Sigmoid colon (tissue), 3 donors: ENCODE measurements at regions not wholly inside any gene's neighbourhood (a gene's known extent, or its start where the extent isn't known, plus 50 kb on each side); places are given as distances from the start of the nearest gene placed in this dataset.
"Not testable (repeated sequence)": the region's sequence is repeated elsewhere in the genome, so short reads cannot be mapped to it uniquely, and the experiment has no call there.

ENCODE experiments used
- POLR2A ChIP-seq, 2 donors: fragments of 450-650 bp; IDR thresholded peaks; one replicate each; pipeline ENCODE4 v1.6.1; 2016; ENCODE audit warnings: antibody characterized with exemption in 2 of 2, mild to moderate bottlenecking in 2 of 2, moderate library complexity in 2 of 2
- TF ChIP-seq, protein P1 (sequence below), 4 experiments: fragments of 450-650 bp in 3 of 4; fragments of 200-600 bp in 1 of 4; IDR thresholded peaks; one replicate each; pipeline ENCODE4 v1.5.1; 2016 to 2019; ENCODE audit warnings: antibody characterized with exemption in 4 of 4, mild to moderate bottlenecking in 3 of 4, moderate library complexity in 2 of 4

DNA sequence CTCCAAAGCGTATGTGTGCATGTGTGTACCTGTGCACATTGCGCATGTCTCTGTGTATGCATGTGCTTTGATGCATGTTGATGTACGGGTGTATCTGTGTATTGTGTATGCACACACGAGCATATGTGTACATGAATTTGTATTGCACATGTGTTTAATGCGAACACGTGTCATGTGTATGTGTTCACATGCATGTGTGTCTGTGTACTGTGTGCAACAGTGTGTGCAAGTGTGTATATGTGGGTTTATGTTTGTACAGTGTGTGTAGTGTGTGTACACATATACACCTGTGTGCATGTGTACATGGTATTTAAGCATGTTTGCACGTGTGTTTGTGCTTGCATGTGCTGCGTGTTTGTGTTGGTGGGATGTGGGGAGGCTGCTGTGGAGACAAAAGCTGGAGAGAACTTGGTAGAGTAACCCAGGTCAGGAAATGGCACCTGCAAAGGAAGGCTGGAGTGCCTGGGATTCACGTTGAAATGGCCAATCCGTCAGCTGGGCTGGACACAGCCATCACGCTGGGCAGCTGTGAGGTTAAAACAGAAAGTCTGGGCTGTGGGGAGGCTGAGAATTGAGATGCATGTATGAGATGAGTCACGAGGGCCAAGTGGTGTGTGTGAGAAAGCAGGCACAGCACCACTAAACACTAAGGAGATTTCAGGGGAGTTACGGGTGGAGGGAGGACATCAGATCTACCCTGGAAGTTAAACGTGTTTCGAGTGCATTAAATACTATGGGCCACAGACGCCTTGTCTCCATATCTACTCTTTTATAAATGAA, 68.3 kb upstream of the SAMD11 start:
- TF ChIP-seq, protein P1, sequence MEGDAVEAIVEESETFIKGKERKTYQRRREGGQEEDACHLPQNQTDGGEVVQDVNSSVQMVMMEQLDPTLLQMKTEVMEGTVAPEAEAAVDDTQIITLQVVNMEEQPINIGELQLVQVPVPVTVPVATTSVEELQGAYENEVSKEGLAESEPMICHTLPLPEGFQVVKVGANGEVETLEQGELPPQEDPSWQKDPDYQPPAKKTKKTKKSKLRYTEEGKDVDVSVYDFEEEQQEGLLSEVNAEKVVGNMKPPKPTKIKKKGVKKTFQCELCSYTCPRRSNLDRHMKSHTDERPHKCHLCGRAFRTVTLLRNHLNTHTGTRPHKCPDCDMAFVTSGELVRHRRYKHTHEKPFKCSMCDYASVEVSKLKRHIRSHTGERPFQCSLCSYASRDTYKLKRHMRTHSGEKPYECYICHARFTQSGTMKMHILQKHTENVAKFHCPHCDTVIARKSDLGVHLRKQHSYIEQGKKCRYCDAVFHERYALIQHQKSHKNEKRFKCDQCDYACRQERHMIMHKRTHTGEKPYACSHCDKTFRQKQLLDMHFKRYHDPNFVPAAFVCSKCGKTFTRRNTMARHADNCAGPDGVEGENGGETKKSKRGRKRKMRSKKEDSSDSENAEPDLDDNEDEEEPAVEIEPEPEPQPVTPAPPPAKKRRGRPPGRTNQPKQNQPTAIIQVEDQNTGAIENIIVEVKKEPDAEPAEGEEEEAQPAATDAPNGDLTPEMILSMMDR (IDR thresholded peaks at IDR 0.05): not testable (repeated sequence)
- TF ChIP-seq POLR2A (IDR thresholded peaks at IDR 0.05): not testable (repeated sequence)
